A549 (cell line): ENCODE measurements at regions not wholly inside any gene's neighbourhood (a gene's known extent, or its start where the extent isn't known, plus 50 kb on each side); places are given as distances from the start of the nearest gene placed in this dataset.
"Not testable (repeated sequence)": the region's sequence is repeated elsewhere in the genome, so short reads cannot be mapped to it uniquely, and the experiment has no call there.

Experiments used
- CHD2 ChIP-seq: fragments of 150-350 bp; IDR thresholded peaks from 2 replicates; pipeline ENCODE4 v1.6.1; 2014; ENCODE audit warnings: low read length; ENCODE audit not compliant: partially characterized antibody
- JUN ChIP-seq, 2 experiments: fragments of >200 bp; sonication (Bioruptor Twin); formaldehyde crosslinking; IDR thresholded peaks; 2 replicates in 1 of 2; 3 replicates in 1 of 2; pipeline ENCODE4 v1.6.1; 2016 to 2017
- POLR2A ChIP-seq: IDR thresholded peaks from 2 replicates; pipeline ENCODE4 v1.6.1; 2012; ENCODE audit warnings: mild to moderate bottlenecking, low read length
- RARB ChIP-seq: fragments of 250-450 bp; sonication (Bioruptor Pico); IDR thresholded peaks from 2 replicates; pipeline ENCODE4 v1.8.0; 2021; ENCODE audit warnings: mild to moderate bottlenecking, moderate library complexity
- TF ChIP-seq, protein P1 (sequence below): fragments of >200 bp; sonication (Bioruptor Twin); formaldehyde crosslinking; IDR thresholded peaks from 3 replicates; pipeline ENCODE4 v1.5.1; 2016
- TF ChIP-seq, protein P2 (sequence below): fragments of 200-600 bp; sonication (generic); IDR thresholded peaks from 2 replicates; pipeline ENCODE4 v1.6.1; 2016; ENCODE audit warnings: antibody characterized with exemption, mild to moderate bottlenecking, moderate library complexity

DNA sequence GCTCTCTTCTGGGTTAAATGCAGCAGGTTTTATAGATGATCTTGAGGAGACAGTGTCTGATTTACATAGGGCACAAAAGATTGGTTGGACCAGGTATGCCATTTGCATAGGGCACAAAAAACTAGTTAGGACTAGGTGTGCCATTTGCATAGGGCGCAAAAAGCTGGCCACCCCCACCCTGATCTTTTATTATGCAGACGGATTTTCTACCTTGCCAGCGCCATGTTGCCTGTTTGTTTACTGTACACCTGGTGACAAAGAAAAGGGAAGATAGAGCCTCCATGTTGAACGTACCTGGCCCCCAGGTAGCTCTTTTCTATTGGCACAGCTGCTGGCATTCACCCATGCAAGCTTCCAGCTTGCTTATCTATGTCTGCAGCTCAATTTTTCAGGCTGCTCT lies 790.4 kb downstream of the TTLL7 start:
- TF ChIP-seq, protein P1, sequence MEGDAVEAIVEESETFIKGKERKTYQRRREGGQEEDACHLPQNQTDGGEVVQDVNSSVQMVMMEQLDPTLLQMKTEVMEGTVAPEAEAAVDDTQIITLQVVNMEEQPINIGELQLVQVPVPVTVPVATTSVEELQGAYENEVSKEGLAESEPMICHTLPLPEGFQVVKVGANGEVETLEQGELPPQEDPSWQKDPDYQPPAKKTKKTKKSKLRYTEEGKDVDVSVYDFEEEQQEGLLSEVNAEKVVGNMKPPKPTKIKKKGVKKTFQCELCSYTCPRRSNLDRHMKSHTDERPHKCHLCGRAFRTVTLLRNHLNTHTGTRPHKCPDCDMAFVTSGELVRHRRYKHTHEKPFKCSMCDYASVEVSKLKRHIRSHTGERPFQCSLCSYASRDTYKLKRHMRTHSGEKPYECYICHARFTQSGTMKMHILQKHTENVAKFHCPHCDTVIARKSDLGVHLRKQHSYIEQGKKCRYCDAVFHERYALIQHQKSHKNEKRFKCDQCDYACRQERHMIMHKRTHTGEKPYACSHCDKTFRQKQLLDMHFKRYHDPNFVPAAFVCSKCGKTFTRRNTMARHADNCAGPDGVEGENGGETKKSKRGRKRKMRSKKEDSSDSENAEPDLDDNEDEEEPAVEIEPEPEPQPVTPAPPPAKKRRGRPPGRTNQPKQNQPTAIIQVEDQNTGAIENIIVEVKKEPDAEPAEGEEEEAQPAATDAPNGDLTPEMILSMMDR = not testable (repeated sequence)
- TF ChIP-seq CHD2; POLR2A; RARB (CRISPR knock-in tag); JUN (IDR thresholded peaks at IDR 0.05): not testable (repeated sequence)
- TF ChIP-seq, protein P2, sequence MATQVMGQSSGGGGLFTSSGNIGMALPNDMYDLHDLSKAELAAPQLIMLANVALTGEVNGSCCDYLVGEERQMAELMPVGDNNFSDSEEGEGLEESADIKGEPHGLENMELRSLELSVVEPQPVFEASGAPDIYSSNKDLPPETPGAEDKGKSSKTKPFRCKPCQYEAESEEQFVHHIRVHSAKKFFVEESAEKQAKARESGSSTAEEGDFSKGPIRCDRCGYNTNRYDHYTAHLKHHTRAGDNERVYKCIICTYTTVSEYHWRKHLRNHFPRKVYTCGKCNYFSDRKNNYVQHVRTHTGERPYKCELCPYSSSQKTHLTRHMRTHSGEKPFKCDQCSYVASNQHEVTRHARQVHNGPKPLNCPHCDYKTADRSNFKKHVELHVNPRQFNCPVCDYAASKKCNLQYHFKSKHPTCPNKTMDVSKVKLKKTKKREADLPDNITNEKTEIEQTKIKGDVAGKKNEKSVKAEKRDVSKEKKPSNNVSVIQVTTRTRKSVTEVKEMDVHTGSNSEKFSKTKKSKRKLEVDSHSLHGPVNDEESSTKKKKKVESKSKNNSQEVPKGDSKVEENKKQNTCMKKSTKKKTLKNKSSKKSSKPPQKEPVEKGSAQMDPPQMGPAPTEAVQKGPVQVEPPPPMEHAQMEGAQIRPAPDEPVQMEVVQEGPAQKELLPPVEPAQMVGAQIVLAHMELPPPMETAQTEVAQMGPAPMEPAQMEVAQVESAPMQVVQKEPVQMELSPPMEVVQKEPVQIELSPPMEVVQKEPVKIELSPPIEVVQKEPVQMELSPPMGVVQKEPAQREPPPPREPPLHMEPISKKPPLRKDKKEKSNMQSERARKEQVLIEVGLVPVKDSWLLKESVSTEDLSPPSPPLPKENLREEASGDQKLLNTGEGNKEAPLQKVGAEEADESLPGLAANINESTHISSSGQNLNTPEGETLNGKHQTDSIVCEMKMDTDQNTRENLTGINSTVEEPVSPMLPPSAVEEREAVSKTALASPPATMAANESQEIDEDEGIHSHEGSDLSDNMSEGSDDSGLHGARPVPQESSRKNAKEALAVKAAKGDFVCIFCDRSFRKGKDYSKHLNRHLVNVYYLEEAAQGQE = not testable (repeated sequence)
